WTC11 (cell line): ENCODE measurements at regions not wholly inside any gene's neighbourhood (a gene's known extent, or its start where the extent isn't known, plus 50 kb on each side); places are given as distances from the start of the nearest gene placed in this dataset.

ENCODE experiments used
- ATAC-seq: fragments of 200-7000 bp; cut with Tn5 transposase; 2 replicates; pipeline ENCODE4 v1.10.0; 2021; ENCODE audit warnings: mild to moderate bottlenecking, moderate library complexity
- CTCF ChIA-PET: fragments of 300-600 bp; sonication (Branson Sonifier 250); formaldehyde crosslinking; loops from one replicate; lab custom pipeline; 2021; ENCODE audit warnings: antibody characterized with exemption; lab: Charles Lee
- POLR2A ChIA-PET: fragments of 350-600 bp; sonication (Branson Sonifier 250); formaldehyde crosslinking; loops from one replicate; lab custom pipeline; 2021; ENCODE audit warnings: antibody characterized with exemption; lab: Charles Lee
- DNase-seq: peaks from one replicate; pipeline ENCODE4 v3.0.0; 2021; ENCODE audit warnings: low spot score
- H3K27ac Mint-ChIP-seq: 2 replicates; pipeline ENCODE4 v1.8.0; 2021; ENCODE audit warnings: mixed read lengths
- H3K27me3 Mint-ChIP-seq: 2 replicates; pipeline ENCODE4 v1.8.0; 2021; ENCODE audit warnings: low read depth, mild to moderate bottlenecking, moderate library complexity, mixed read lengths
- H3K36me3 Mint-ChIP-seq: 2 replicates; pipeline ENCODE4 v1.8.0; 2021; ENCODE audit warnings: mixed read lengths
- H3K4me1 Mint-ChIP-seq: 2 replicates; pipeline ENCODE4 v1.8.0; 2022; ENCODE audit warnings: mixed read lengths
- H3K4me3 Mint-ChIP-seq: 2 replicates; pipeline ENCODE4 v1.8.0; 2021; ENCODE audit warnings: mild to moderate bottlenecking, moderate library complexity, mixed read lengths
- H3K9me3 Mint-ChIP-seq: 2 replicates; pipeline ENCODE4 v1.8.0; 2021; ENCODE audit warnings: mixed read lengths
- AFF4 ChIP-seq: sonication (generic); formaldehyde crosslinking; IDR thresholded peaks from 2 replicates; pipeline ENCODE4 v1.8.1; 2023; ENCODE audit warnings: mild to moderate bottlenecking, missing genetic modification reagents, borderline replicate concordance
- AR ChIP-seq: fragments of 250-450 bp; sonication (Bioruptor Pico); IDR thresholded peaks from 2 replicates; pipeline ENCODE4 v1.9.0; 2021; ENCODE audit warnings: mild to moderate bottlenecking
- ATF1 ChIP-seq: sonication (generic); formaldehyde crosslinking; IDR thresholded peaks from 2 replicates; pipeline ENCODE4 v1.8.1; 2023; ENCODE audit warnings: mild to moderate bottlenecking, moderate library complexity, missing genetic modification reagents
- EMX1 ChIP-seq: fragments of 250-450 bp; sonication (Bioruptor Pico); IDR thresholded peaks from 2 replicates; pipeline ENCODE4 v1.8.0; 2021; ENCODE audit warnings: mild to moderate bottlenecking
- FOXK1 ChIP-seq: sonication (generic); formaldehyde crosslinking; IDR thresholded peaks from 2 replicates; pipeline ENCODE4 v1.8.0; 2022; ENCODE audit warnings: mild to moderate bottlenecking, moderate library complexity, missing genetic modification reagents
- GABPB1 ChIP-seq: sonication (generic); formaldehyde crosslinking; IDR thresholded peaks from 2 replicates; pipeline ENCODE4 v1.8.1; 2023; ENCODE audit warnings: mild to moderate bottlenecking, missing genetic modification reagents
- GRHL2 ChIP-seq: fragments of 250-450 bp; sonication (Bioruptor Pico); IDR thresholded peaks from 2 replicates; pipeline ENCODE4 v1.8.0; 2022; ENCODE audit warnings: mild to moderate bottlenecking, moderate library complexity; ENCODE audit not compliant: insufficient replicate concordance, severe bottlenecking
- HMGA2 ChIP-seq: fragments of 250-450 bp; sonication (Bioruptor Pico); IDR thresholded peaks from 2 replicates; pipeline ENCODE4 v1.4.0; 2021; ENCODE audit warnings: mild to moderate bottlenecking, moderate library complexity
- NFYB ChIP-seq: sonication (generic); formaldehyde crosslinking; conservative IDR thresholded peaks from 2 replicates; pipeline ENCODE4 v1.8.0; 2022; ENCODE audit warnings: low read depth, missing genetic modification reagents
- NR1H2 ChIP-seq: sonication (generic); formaldehyde crosslinking; IDR thresholded peaks from 2 replicates; pipeline ENCODE4 v1.9.0; 2021; ENCODE audit warnings: mild to moderate bottlenecking, moderate library complexity, missing genetic modification reagents
- NR3C1 ChIP-seq: sonication (generic); formaldehyde crosslinking; conservative IDR thresholded peaks from 2 replicates; pipeline ENCODE4 v1.8.1; 2023; ENCODE audit warnings: low read depth, mild to moderate bottlenecking, missing genetic modification reagents
- TEAD4 ChIP-seq: sonication (generic); formaldehyde crosslinking; IDR thresholded peaks from 2 replicates; pipeline ENCODE4 v1.8.0; 2022; ENCODE audit warnings: mild to moderate bottlenecking, missing genetic modification reagents
- ZNF121 ChIP-seq: sonication (generic); formaldehyde crosslinking; IDR thresholded peaks from 2 replicates; pipeline ENCODE4 v1.8.0; 2023; ENCODE audit warnings: missing genetic modification reagents
- ZNF219 ChIP-seq: sonication (generic); formaldehyde crosslinking; IDR thresholded peaks from 2 replicates; pipeline ENCODE4 v1.8.0; 2023; ENCODE audit warnings: missing genetic modification reagents, mild to moderate bottlenecking, borderline replicate concordance
- ZNF232 ChIP-seq: sonication (generic); formaldehyde crosslinking; IDR thresholded peaks from 2 replicates; pipeline ENCODE4 v1.8.0; 2022; ENCODE audit warnings: mild to moderate bottlenecking, missing genetic modification reagents
- ZNF423 ChIP-seq: fragments of 250-450 bp; sonication (Bioruptor Pico); IDR thresholded peaks from 2 replicates; pipeline ENCODE4 v2.1.2; 2022; ENCODE audit warnings: mild to moderate bottlenecking, moderate library complexity
- ZNF671 ChIP-seq: fragments of 250-450 bp; sonication (Bioruptor Pico); IDR thresholded peaks from 2 replicates; pipeline ENCODE4 v1.8.0; 2021; ENCODE audit warnings: mild to moderate bottlenecking
- TF ChIP-seq, protein P1 (sequence below): sonication (generic); formaldehyde crosslinking; IDR thresholded peaks from 2 replicates; pipeline ENCODE4 v1.8.0; 2023; ENCODE audit warnings: mild to moderate bottlenecking, missing genetic modification reagents
- TF ChIP-seq, protein P2 (sequence below): sonication (generic); formaldehyde crosslinking; IDR thresholded peaks from 2 replicates; pipeline ENCODE4 v1.8.0; 2022; ENCODE audit warnings: mild to moderate bottlenecking, missing genetic modification reagents
- TF ChIP-seq, protein P3 (sequence below): sonication (generic); formaldehyde crosslinking; IDR thresholded peaks from 2 replicates; pipeline ENCODE4 v1.8.1; 2022; ENCODE audit warnings: low read depth, missing genetic modification reagents, borderline replicate concordance

GRCh38 chr10:50997461-50997860 is 76.8 kb upstream of the PRKG1 start (continued):
- no peak for TF ChIP-seq FOXK1

- Mint-ChIP-seq H3K4me1 (peaks cover 6% of the 10 kb centered on the region; the same call in 1 of the 2 replicates), H3K9me3 (no peaks in the 10 kb centered on the region), H3K27ac (no peak overlapping the region), H3K4me3 (no peak overlapping the region), H3K27me3 (no peaks in the 10 kb centered on the region; the same call in 1 of the 2 replicates), H3K36me3 (no peaks in the 10 kb centered on the region)
- ChIA-PET CTCF (no interaction called here), POLR2A (no interaction called here)
- TF ChIP-seq ZNF671 (CRISPR knock-in tag) = no peak
- no peak for TF ChIP-seq AFF4 (CRISPR knock-in tag)
- TF ChIP-seq, protein P1, sequence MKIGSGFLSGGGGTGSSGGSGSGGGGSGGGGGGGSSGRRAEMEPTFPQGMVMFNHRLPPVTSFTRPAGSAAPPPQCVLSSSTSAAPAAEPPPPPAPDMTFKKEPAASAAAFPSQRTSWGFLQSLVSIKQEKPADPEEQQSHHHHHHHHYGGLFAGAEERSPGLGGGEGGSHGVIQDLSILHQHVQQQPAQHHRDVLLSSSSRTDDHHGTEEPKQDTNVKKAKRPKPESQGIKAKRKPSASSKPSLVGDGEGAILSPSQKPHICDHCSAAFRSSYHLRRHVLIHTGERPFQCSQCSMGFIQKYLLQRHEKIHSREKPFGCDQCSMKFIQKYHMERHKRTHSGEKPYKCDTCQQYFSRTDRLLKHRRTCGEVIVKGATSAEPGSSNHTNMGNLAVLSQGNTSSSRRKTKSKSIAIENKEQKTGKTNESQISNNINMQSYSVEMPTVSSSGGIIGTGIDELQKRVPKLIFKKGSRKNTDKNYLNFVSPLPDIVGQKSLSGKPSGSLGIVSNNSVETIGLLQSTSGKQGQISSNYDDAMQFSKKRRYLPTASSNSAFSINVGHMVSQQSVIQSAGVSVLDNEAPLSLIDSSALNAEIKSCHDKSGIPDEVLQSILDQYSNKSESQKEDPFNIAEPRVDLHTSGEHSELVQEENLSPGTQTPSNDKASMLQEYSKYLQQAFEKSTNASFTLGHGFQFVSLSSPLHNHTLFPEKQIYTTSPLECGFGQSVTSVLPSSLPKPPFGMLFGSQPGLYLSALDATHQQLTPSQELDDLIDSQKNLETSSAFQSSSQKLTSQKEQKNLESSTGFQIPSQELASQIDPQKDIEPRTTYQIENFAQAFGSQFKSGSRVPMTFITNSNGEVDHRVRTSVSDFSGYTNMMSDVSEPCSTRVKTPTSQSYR (CRISPR knock-in tag) = no peak
- TF ChIP-seq GRHL2 (CRISPR knock-in tag) = no peak
- TF ChIP-seq ATF1 (CRISPR knock-in tag) = no peak
- ATAC-seq (no peak), DNase-seq (no peak)
Observed at GRCh38 chr10:50999163-50999562, 75.1 kb upstream of the PRKG1 start.

DNA sequence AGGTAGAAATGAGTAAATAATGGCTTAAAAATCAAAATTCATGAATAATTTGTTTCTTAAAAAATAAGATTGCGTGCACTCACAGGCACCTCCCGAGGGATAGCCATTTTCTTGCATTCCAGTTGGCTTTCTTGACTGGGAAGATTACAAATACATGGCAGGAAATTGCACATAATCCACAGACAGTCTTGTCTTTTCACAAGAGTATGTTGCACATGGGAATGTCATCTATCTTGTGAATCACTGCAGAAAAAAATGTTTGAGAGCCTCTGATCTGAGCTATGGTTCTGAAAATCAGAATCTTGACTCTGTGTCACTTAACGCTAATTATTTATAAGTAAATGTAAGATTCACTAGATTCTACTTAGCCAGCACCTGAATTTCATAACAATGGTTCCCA is 74.1 kb upstream of the PRKG1 start:
- TF ChIP-seq NR1H2 (CRISPR knock-in tag) (no peak), NFYB (CRISPR knock-in tag) (no peak), AR (CRISPR knock-in tag) (no peak), EMX1 (CRISPR knock-in tag) (no peak), HMGA2 (CRISPR knock-in tag) (no peak), NR3C1 (CRISPR knock-in tag) (no peak), ZNF219 (no peak), TEAD4 (CRISPR knock-in tag) (no peak), ZNF671 (CRISPR knock-in tag) (no peak), ZNF232 (CRISPR knock-in tag) (no peak), ZNF423 (CRISPR knock-in tag) (no peak), ZNF121 (CRISPR knock-in tag) (no peak), GABPB1 (CRISPR knock-in tag) (no peak)
- TF ChIP-seq, protein P2, sequence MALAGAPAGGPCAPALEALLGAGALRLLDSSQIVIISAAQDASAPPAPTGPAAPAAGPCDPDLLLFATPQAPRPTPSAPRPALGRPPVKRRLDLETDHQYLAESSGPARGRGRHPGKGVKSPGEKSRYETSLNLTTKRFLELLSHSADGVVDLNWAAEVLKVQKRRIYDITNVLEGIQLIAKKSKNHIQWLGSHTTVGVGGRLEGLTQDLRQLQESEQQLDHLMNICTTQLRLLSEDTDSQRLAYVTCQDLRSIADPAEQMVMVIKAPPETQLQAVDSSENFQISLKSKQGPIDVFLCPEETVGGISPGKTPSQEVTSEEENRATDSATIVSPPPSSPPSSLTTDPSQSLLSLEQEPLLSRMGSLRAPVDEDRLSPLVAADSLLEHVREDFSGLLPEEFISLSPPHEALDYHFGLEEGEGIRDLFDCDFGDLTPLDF (CRISPR knock-in tag) = no peak
- TF ChIP-seq, protein P3, sequence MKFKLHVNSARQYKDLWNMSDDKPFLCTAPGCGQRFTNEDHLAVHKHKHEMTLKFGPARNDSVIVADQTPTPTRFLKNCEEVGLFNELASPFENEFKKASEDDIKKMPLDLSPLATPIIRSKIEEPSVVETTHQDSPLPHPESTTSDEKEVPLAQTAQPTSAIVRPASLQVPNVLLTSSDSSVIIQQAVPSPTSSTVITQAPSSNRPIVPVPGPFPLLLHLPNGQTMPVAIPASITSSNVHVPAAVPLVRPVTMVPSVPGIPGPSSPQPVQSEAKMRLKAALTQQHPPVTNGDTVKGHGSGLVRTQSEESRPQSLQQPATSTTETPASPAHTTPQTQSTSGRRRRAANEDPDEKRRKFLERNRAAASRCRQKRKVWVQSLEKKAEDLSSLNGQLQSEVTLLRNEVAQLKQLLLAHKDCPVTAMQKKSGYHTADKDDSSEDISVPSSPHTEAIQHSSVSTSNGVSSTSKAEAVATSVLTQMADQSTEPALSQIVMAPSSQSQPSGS (CRISPR knock-in tag) = no peak
- no peaks in the 10 kb centered on the region for H3K9me3 Mint-ChIP-seq
- ChIA-PET POLR2A (no interaction called here), CTCF (interaction anchor here (1.1 kb wide), 1 partner anchor 32 kb away, joined by 3 read pairs; no protein-coding TSS in a partner anchor)
- H3K27ac Mint-ChIP-seq = no peak overlapping the region
- DNase-seq = no peak
- ATAC-seq = no peak
- H3K4me1 Mint-ChIP-seq = peaks cover 4% of the 10 kb centered on the region
- H3K4me3 Mint-ChIP-seq = no peak overlapping the region
- no peaks in the 10 kb centered on the region for H3K27me3 Mint-ChIP-seq
- H3K36me3 Mint-ChIP-seq = no peaks in the 10 kb centered on the region
